ENCODE measurements at regions not wholly inside any gene's neighbourhood (a gene's known extent, or its start where the extent isn't known, plus 50 kb on each side); places are given as distances from the start of the nearest gene placed in this dataset.

DNA sequence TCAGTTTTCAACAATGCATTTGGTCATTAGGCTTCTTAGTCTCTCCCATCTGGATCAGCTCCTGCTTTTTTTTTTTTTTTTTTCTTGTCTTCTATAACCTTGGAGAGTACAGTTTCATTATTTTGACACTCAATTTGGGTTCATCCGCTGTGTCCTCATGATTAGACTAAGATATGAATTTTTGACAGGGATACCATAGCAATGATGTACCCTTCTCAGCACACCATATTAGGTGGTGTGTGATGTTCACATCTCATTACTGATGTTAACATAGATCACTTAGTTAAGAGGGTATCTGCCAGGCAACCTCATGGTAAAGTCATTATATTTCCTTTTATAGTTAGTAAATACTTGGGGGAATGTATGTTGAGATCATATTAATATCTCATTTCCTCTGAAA, 445.5 kb upstream of the IGFBP3 start:
- TF ChIP-seq, protein P1, sequence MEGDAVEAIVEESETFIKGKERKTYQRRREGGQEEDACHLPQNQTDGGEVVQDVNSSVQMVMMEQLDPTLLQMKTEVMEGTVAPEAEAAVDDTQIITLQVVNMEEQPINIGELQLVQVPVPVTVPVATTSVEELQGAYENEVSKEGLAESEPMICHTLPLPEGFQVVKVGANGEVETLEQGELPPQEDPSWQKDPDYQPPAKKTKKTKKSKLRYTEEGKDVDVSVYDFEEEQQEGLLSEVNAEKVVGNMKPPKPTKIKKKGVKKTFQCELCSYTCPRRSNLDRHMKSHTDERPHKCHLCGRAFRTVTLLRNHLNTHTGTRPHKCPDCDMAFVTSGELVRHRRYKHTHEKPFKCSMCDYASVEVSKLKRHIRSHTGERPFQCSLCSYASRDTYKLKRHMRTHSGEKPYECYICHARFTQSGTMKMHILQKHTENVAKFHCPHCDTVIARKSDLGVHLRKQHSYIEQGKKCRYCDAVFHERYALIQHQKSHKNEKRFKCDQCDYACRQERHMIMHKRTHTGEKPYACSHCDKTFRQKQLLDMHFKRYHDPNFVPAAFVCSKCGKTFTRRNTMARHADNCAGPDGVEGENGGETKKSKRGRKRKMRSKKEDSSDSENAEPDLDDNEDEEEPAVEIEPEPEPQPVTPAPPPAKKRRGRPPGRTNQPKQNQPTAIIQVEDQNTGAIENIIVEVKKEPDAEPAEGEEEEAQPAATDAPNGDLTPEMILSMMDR (IDR thresholded peaks at IDR 0.05): no peak
- TF ChIP-seq POLR2A (IDR thresholded peaks at IDR 0.05) (no peak), POLR2AphosphoS5 (IDR thresholded peaks at IDR 0.05; ENCODE audit: insufficient read depth in 1 of 2, low read depth in 1 of 2) (no peak)
